Activated CD4-positive, alpha-beta T cell treated with anti-CD3 and anti-CD28 coated beads for 36 hours (primary cell): ENCODE measurements at regions not wholly inside any gene's neighbourhood (a gene's known extent, or its start where the extent isn't known, plus 50 kb on each side); places are given as distances from the start of the nearest gene placed in this dataset.
"Not testable (repeated sequence)": the region's sequence is repeated elsewhere in the genome, so short reads cannot be mapped to it uniquely, and the experiment has no call there.

Experiments used
- ATAC-seq: fragments of 200-7000 bp; cut with Tn5 transposase; one replicate; pipeline ENCODE4 v1.10.0; 2021; ENCODE audit warnings: mild to moderate bottlenecking, moderate library complexity
- CTCF ChIA-PET: fragments of 350-600 bp; sonication (Branson Sonifier 250); formaldehyde crosslinking; loops from one replicate; lab custom pipeline; 2021; ENCODE audit warnings: antibody characterized with exemption; lab: Charles Lee
- POLR2A ChIA-PET: fragments of 350-600 bp; sonication (Branson Sonifier 250); formaldehyde crosslinking; loops from one replicate; lab custom pipeline; 2021; ENCODE audit warnings: antibody characterized with exemption, inconsistent platforms; lab: Charles Lee
- DNase-seq: peaks from one replicate; pipeline ENCODE4 v3.0.0-alpha.2; 2020
- H3K27ac Mint-ChIP-seq: one replicate; pipeline ENCODE4 v1.8.0; 2021; ENCODE audit warnings: mixed read lengths
- H3K27me3 Mint-ChIP-seq: one replicate; pipeline ENCODE4 v1.8.0; 2021; ENCODE audit warnings: mixed read lengths
- H3K36me3 Mint-ChIP-seq: one replicate; pipeline ENCODE4 v1.8.0; 2021; ENCODE audit warnings: low read depth, mixed read lengths
- H3K4me1 Mint-ChIP-seq: one replicate; pipeline ENCODE4 v1.8.0; 2021; ENCODE audit warnings: mixed read lengths
- H3K4me3 Mint-ChIP-seq: one replicate; pipeline ENCODE4 v1.8.0; 2021; ENCODE audit warnings: mild to moderate bottlenecking, moderate library complexity, mixed read lengths
- H3K9me3 Mint-ChIP-seq: one replicate; pipeline ENCODE4 v1.8.0; 2021; ENCODE audit warnings: low read depth, mixed read lengths
- intact Hi-C, 2 experiments: fragments of 100-400 bp; cut with DNase I in 1 of 2; cut with micrococcal nuclease in 1 of 2; formaldehyde crosslinking; loops; one replicate each; pipeline versions ENCODE4 v1.14.2 to v1.15.1; 2022 to 2024; cut with DNase I, micrococcal nuclease

DNA sequence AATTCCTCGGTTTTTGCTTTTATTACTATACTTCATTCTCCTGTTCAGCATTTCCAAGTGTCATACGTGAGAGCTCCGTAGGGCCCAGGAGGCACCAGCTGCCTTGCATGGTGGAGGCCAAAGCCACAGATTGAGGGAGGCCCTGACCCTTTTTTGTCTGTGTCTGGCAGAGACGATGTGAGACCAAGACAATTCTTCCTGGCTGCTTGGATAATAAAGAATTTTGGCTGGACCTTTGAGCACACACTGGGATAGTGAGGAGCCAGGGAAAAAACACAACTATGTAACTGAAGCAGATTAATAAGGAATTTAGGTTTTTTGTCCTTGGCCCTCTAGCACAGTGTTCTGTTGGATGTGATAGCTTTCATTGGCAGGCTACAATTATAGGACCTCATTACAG, 161.0 kb downstream of the CPXCR1 start:
- no peaks in the 10 kb centered on the region for H3K4me1 Mint-ChIP-seq
- peaks cover 3% of the 10 kb centered on the region for H3K9me3 Mint-ChIP-seq
- no peak overlapping the region for H3K27ac Mint-ChIP-seq
- intact Hi-C loops, result no loop called here
- no peaks in the 10 kb centered on the region for H3K36me3 Mint-ChIP-seq
- POLR2A ChIA-PET, result no interaction called here
- no peak for DNase-seq
- H3K4me3 Mint-ChIP-seq, result no peak overlapping the region
- CTCF ChIA-PET, result interaction anchor here (0.6 kb wide), 1 partner anchor 25 kb away, joined by 3 read pairs; no protein-coding TSS in a partner anchor
- no peak for ATAC-seq
- no peaks in the 10 kb centered on the region for H3K27me3 Mint-ChIP-seq

DNA sequence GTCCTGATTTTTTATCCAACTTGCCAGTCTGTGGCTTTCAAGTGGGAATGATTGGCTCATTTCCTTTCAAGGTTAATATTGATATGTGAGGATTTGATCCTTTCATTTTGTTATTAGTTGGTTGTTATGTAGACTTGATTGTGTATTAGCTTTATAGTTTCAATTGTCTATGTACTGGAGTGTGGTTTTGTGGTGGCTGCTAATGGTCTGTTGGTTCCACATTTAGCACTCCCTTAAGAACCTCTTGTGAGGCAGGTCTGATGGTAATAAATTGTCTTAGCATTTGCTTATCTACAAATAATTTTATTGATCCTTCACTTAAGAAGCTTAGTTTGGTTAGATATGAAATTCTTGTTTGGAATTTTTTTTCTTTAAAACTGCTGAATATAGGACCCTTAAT, 190.6 kb downstream of the CPXCR1 start:
- Mint-ChIP-seq H3K27ac (no peak overlapping the region), H3K9me3 (no peaks in the 10 kb centered on the region), H3K36me3 (no peaks in the 10 kb centered on the region), H3K27me3 (no peaks in the 10 kb centered on the region), H3K4me1 (no peaks in the 10 kb centered on the region), H3K4me3 (no peak overlapping the region)
- ChIA-PET CTCF (no interaction called here), POLR2A (no interaction called here)
- no peak for DNase-seq
- intact Hi-C loops, result no loop called here
- ATAC-seq, result no peak

DNA sequence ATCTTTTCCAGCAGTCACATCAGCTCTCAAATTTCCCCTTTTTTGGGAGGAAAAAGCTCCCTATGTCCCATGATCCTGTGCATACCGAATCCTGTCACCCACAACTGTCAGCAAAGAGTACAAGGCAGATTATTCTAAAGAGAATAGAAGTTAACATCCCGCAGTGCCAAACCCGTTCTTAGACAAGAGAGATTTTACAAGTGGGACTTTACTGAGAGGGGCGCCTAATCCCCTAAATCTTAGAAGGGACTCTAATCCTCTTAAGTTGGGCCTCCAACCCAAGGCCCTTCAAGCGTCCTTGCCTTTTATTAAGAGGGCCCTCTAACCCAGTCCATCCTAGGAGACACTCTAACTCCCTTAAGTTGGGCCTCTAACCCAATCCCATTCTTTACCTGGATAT, 193.9 kb downstream of the CPXCR1 start:
- no peak for ATAC-seq
- ChIA-PET CTCF (no interaction called here), POLR2A (no interaction called here)
- Mint-ChIP-seq H3K4me1 (no peaks in the 10 kb centered on the region), H3K36me3 (no peaks in the 10 kb centered on the region), H3K9me3 (no peaks in the 10 kb centered on the region), H3K4me3 (no peak overlapping the region), H3K27me3 (no peaks in the 10 kb centered on the region), H3K27ac (no peak overlapping the region)
- intact Hi-C loops, result no loop called here
- DNase-seq, result no peak

DNA sequence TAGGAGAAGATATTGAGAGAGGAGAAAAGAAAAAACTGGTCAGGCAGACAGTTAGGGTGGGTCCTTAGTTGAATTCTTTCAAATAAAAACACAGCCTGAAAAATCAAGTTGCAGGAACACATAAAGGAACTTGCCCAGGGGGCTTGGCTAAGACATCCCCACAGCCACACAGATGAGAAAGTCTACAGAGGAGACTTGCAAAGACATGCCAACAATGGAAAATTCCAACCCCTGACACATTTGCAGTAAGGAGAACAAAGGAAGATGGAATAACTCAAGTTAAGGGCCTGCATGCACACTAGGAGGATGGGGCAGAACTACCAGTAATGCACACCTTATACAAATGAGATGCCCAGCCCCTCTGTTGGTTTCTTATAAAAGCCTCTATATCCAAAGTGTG, 197.6 kb downstream of the CPXCR1 start:
- CTCF ChIA-PET, result no interaction called here
- H3K27ac Mint-ChIP-seq, result no peak overlapping the region
- POLR2A ChIA-PET, result no interaction called here
- H3K4me3 Mint-ChIP-seq, result no peak overlapping the region
- no peaks in the 10 kb centered on the region for H3K9me3 Mint-ChIP-seq
- H3K36me3 Mint-ChIP-seq, result no peaks in the 10 kb centered on the region
- no peak for ATAC-seq
- no peaks in the 10 kb centered on the region for H3K4me1 Mint-ChIP-seq
- no peak for DNase-seq
- intact Hi-C loops, result no loop called here
- H3K27me3 Mint-ChIP-seq, result no peaks in the 10 kb centered on the region

DNA sequence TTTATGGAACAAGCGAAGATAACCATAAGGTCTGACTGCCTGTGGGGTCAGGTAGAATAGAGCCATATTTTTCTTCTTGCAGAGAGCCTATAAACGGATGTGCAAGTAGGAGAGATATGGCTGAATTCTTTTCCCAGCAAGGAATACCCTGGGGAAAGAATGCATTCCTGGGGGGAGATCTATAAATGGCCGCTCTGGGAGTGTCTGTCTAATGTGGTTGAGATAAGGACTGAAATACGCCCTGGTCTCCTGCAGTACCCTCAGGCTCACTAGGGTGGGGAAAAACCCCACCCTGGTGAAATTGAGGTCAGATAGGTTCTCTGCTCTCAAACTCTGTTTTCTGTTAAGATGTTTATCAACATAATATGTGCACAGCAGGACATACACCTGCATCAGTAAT, 209.0 kb downstream of the CPXCR1 start:
- H3K27me3 Mint-ChIP-seq, POLR2A ChIA-PET, DNase-seq, intact Hi-C loops, H3K36me3 Mint-ChIP-seq, H3K4me3 Mint-ChIP-seq, H3K27ac Mint-ChIP-seq, CTCF ChIA-PET, ATAC-seq, H3K4me1 Mint-ChIP-seq: not testable (repeated sequence)
- H3K9me3 Mint-ChIP-seq, result peaks cover 11% of the 10 kb centered on the region

DNA sequence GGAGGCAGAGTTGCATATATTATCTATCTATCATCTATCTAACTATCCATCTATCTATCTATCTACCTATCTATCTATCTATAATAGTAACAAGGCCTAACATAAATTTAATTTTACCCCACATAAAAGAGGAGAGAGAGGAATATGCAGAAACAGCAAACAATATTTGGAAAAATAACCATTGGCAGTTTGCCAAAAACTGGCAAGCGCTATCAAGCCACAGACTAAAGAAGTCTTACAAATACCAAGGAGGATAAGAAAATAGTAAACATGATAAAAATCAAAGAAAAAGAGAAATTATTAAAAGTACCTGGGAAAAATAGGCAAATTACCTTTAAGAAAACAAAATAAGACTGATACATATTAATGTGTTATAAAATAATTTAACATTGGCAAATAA, 230.8 kb downstream of the CPXCR1 start:
- Mint-ChIP-seq H3K9me3 (no peaks in the 10 kb centered on the region), H3K4me1 (no peaks in the 10 kb centered on the region), H3K36me3 (no peaks in the 10 kb centered on the region), H3K27ac (no peak overlapping the region), H3K27me3 (no peaks in the 10 kb centered on the region), H3K4me3 (no peak overlapping the region)
- DNase-seq (no peak), ATAC-seq (no peak)
- intact Hi-C loops, result no loop called here
- CTCF ChIA-PET, result no interaction called here
- POLR2A ChIA-PET, result no interaction called here

DNA sequence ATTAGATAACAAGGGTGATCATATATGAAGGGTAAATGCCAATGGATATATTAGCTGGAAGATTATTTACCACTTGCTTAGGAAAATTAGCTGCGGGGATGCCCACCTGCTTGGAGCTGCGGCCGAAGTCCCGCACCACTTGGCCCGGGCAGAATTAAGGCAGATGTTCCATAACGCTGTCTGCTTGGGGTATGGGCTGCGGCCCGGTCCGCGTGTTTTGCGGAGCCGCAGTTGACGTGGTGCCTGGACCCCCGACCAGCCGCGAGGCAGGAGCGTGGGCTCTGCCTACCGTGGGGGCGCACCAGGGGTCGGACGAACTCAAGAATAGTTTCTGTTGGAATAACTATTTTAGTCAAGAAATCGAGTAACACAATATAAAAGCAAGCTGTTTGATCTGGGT, 235.2 kb downstream of the CPXCR1 start:
- intact Hi-C loops, result no loop called here
- H3K4me3 Mint-ChIP-seq, result no peak overlapping the region
- H3K27ac Mint-ChIP-seq, result no peak overlapping the region
- ChIA-PET CTCF (no interaction called here), POLR2A (no interaction called here)
- ATAC-seq, result no peak
- no peaks in the 10 kb centered on the region for H3K9me3 Mint-ChIP-seq
- no peaks in the 10 kb centered on the region for H3K4me1 Mint-ChIP-seq
- H3K36me3 Mint-ChIP-seq, result no peaks in the 10 kb centered on the region
- no peak for DNase-seq
- H3K27me3 Mint-ChIP-seq, result no peaks in the 10 kb centered on the region

DNA sequence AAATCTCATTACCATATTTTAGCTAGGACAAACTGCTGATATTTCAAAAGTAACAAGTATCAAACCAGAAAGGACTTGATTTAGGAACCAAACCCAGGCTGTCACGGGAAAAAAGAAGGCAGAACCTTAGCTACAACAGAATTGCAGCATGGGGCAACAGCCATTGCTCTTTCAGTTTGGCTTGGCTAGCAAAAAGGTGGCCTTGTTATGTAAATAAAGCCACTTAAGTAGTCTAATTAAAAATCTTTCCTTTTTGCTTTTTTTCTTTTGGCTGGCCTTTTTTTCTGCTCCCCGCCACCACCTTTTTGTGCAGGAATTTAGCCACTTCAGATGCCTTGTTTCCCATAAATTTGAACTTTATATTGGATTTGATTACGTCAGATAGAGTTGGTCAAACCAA, 235.9 kb downstream of the CPXCR1 start:
- Mint-ChIP-seq H3K4me3 (no peak overlapping the region), H3K36me3 (no peaks in the 10 kb centered on the region), H3K27me3 (no peaks in the 10 kb centered on the region), H3K27ac (no peak overlapping the region), H3K9me3 (no peaks in the 10 kb centered on the region), H3K4me1 (no peaks in the 10 kb centered on the region)
- no peak for ATAC-seq
- intact Hi-C loops, result no loop called here
- POLR2A ChIA-PET, result no interaction called here
- no peak for DNase-seq
- CTCF ChIA-PET, result no interaction called here

DNA sequence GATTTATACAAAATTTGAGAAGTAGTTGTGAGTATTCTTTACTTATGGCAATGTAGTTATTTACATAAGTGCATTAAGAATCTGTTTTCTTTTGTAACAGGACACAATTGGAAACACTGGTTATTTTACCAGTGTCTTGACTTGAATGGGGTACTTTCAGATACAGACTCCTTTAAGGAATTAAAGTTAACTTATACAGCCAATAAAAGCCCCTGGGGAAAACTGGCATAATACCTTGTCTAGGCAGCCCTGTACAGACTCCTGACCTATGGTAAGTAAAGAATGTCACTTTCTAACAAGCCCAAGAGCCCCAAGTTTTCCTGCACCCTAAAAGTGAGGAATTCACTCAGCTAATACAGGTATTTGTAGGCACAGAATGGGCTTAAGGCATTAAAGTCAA, 241.8 kb downstream of the CPXCR1 start:
- CTCF ChIA-PET, result no interaction called here
- H3K27ac Mint-ChIP-seq, result no peak overlapping the region

DNA sequence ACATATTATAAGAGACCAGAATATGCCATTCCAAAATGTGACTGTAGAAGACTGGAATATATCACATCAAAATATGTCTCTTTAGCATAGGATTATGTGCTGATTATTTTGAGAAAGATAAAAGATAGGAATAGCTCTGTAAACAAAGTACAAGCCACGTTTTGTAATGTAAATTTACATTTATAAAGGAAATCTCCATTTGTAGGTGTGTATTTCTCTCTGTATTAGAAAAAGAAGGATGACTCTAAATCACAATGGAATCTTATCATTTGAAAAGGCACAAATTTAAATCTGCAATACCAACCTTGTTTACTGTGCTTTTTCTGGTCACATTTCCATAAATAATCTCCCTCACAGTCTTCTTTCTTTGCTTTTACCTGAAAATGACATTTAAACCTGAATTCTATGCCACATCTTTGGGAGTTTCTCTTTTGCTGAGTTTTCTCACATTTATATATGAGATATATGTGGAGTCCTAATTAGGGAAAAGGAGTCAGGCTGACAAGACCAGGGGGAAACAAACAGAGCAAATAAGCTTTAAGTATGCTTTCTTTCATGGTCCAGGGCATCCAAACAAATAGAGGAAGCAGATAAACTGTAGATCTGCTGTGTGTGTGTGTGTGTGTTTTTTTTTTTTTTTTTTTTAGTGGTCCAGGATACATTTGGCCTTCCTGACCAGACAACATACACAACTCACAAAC, 244.0 kb downstream of the CPXCR1 start:
- H3K9me3 Mint-ChIP-seq, result no peaks in the 10 kb centered on the region
- intact Hi-C loops, result no loop called here
- no peaks in the 10 kb centered on the region for H3K4me1 Mint-ChIP-seq
- no peak for ATAC-seq
- H3K27ac Mint-ChIP-seq, result no peak overlapping the region
- ChIA-PET POLR2A (no interaction called here), CTCF (no interaction called here)
- no peak for DNase-seq
- no peaks in the 10 kb centered on the region for H3K27me3 Mint-ChIP-seq
- H3K4me3 Mint-ChIP-seq, result no peak overlapping the region
- no peaks in the 10 kb centered on the region for H3K36me3 Mint-ChIP-seq

More for the DNA sequence above, 241.8 kb downstream of the CPXCR1 start:
- intact Hi-C loops, result no loop called here
- no peak for DNase-seq
- POLR2A ChIA-PET, result no interaction called here
- Mint-ChIP-seq H3K4me1 (no peaks in the 10 kb centered on the region), H3K9me3 (no peaks in the 10 kb centered on the region), H3K27me3 (no peaks in the 10 kb centered on the region), H3K4me3 (no peak overlapping the region), H3K36me3 (no peaks in the 10 kb centered on the region)
- no peak for ATAC-seq

DNA sequence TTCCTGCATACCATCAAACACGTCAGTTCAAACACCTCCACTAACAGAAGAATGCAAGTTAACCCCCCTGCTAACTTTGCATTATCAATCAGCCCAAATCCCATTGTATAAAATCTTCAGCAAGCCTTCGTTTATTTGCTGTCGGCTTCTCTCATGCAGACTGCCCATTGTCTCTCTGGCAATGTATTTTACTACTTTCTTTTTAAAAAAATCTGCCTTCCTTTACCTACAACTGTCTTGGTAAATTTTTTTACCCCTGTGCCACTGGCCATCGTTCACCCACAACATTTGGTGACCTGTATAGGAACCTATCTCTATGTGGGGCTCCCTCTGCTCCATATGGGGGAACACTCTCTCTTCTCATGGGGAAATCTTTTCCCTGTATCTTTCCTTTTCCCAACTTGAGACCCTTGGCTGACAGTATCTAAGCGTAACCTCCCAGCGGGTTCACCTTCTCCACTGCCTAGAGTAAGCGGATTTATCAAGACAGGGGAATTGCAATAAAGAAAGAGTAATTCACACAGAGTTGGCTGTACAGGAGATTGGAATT, 244.6 kb downstream of the CPXCR1 start:
- H3K9me3 Mint-ChIP-seq, result no peaks in the 10 kb centered on the region
- H3K27me3 Mint-ChIP-seq, result no peaks in the 10 kb centered on the region
- CTCF ChIA-PET, result no interaction called here
- DNase-seq, result no peak
- H3K4me1 Mint-ChIP-seq, result no peaks in the 10 kb centered on the region
- POLR2A ChIA-PET, result no interaction called here
- no peak overlapping the region for H3K27ac Mint-ChIP-seq
- H3K4me3 Mint-ChIP-seq, result no peak overlapping the region
- intact Hi-C loops, result no loop called here
- no peak for ATAC-seq
- H3K36me3 Mint-ChIP-seq, result no peaks in the 10 kb centered on the region

DNA sequence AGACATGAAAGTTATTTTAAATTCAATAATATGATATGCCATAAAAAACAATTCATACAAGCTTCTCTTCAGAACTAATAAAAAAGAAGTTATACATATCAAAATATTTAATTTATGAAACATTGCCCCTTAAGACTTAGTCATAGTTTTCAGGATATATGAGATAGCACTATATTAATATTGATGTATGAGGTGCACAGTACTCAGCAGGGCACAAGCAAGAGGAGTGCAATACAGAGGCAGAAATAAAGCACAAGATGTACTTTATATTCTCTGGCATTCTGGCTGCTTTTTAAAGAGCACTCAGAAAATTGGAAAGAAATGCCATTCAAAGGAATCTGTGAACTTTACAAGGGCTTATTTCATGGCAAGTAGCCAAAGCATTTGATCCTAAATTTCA, 274.9 kb downstream of the CPXCR1 start:
- POLR2A ChIA-PET, result no interaction called here
- no peak overlapping the region for H3K4me3 Mint-ChIP-seq
- no peaks in the 10 kb centered on the region for H3K27me3 Mint-ChIP-seq
- H3K36me3 Mint-ChIP-seq, result no peaks in the 10 kb centered on the region
- H3K9me3 Mint-ChIP-seq, result peaks cover 3% of the 10 kb centered on the region
- H3K27ac Mint-ChIP-seq, result no peak overlapping the region
- ATAC-seq (no peak), DNase-seq (no peak)
- intact Hi-C loops, result no loop called here
- CTCF ChIA-PET, result no interaction called here
- H3K4me1 Mint-ChIP-seq, result no peaks in the 10 kb centered on the region
